HepG2 (cell line): ENCODE measurements at regions not wholly inside any gene's neighbourhood (a gene's known extent, or its start where the extent isn't known, plus 50 kb on each side); places are given as distances from the start of the nearest gene placed in this dataset.

Source experiments
- ATAC-seq: fragments of 200-7000 bp; cut with Tn5 transposase; 3 replicates; pipeline ENCODE4 v1.9.1; 2020; ENCODE audit warnings: mild to moderate bottlenecking, moderate library complexity
- BruUV-seq: library from RNA; stranded (reverse); fragments of 400-500 nt; replicated peaks from 2 replicates; lab custom pipeline; 2021; lab: Mats Ljungman, UMichigan
- CTCF ChIA-PET: fragments of 300-600 bp; formaldehyde crosslinking; extraction: SDS; loops from one replicate; lab custom pipeline; 2021; ENCODE audit warnings: low total read pairs, inconsistent platforms, low intra/inter-chr PET ratio; lab: Yijun Ruan, JAX
- POLR2A ChIA-PET: fragments of 350-600 bp; sonication (Branson Sonifier 250); formaldehyde crosslinking; loops from one replicate; lab custom pipeline; 2020; ENCODE audit warnings: antibody characterized with exemption, inconsistent platforms; lab: Yijun Ruan, JAX
- DNase-seq: peaks from one replicate; pipeline ENCODE4 v3.0.0-alpha.2; 2015; ENCODE audit warnings: low spot score
- FAIRE-seq: peaks from 3 replicates; lab custom pipeline; 2011; peaks lifted over from hg19 to GRCh38; lab: Jason Lieb, UNC
- H2AFZ ChIP-seq: one replicate; pipeline ENCODE4 v1.6.1; 2011; ENCODE audit warnings: low read length, inconsistent platforms
- H3K27ac ChIP-seq: fragments of 300-600 bp; 3 replicates; pipeline ENCODE4 v1.8.0; 2011; ENCODE audit warnings: mixed run types, mild to moderate bottlenecking, mixed read lengths, low read length, inconsistent platforms; ENCODE audit not compliant: insufficient read depth; ENCODE audit errors: extremely low read length
- H3K27me3 ChIP-seq, 2 experiments: fragments of 200-600 bp in 1 of 2; 2 replicates in 1 of 2; 3 replicates in 1 of 2; pipeline versions ENCODE4 v1.6.0 to v1.8.0; 2011; ENCODE audit warnings: low read length in 2 of 2, mild to moderate bottlenecking in 2 of 2, moderate library complexity in 2 of 2, inconsistent platforms in 1 of 2; ENCODE audit not compliant: insufficient read depth in 2 of 2, control insufficient read depth in 1 of 2
- H3K36me3 ChIP-seq, 2 experiments: fragments of 200-600 bp in 1 of 2; replicated peaks in 1 of 2; 2 replicates in 1 of 2; 3 replicates in 1 of 2; pipeline versions ENCODE4 v1.5.1 to v1.8.0; 2011; ENCODE audit warnings: low read length in 2 of 2, inconsistent platforms in 1 of 2; ENCODE audit not compliant: insufficient read depth in 2 of 2, control insufficient read depth in 1 of 2
- H3K4me1 ChIP-seq: 2 replicates; pipeline ENCODE4 v1.5.1; 2012; ENCODE audit warnings: low read length, inconsistent platforms; ENCODE audit not compliant: insufficient read depth
- H3K4me2 ChIP-seq: 2 replicates; pipeline ENCODE4 v1.6.0; 2011; ENCODE audit warnings: low read depth, low read length, inconsistent platforms
- H3K4me3 ChIP-seq, 3 experiments: fragments of 200-600 bp in 1 of 3; sonication (generic), shearing (Covaris generic) in 1 of 3; replicated peaks in 1 of 3; 2 replicates each; pipeline ENCODE4 v1.5.1; 2011 to 2016; ENCODE audit warnings: low read length in 3 of 3, inconsistent platforms in 2 of 3, low read depth in 2 of 3, mild to moderate bottlenecking in 2 of 3, control low read depth in 1 of 3, mixed read lengths in 1 of 3; ENCODE audit not compliant: insufficient read depth in 1 of 3
- H3K79me2 ChIP-seq: one replicate; pipeline ENCODE4 v1.6.1; 2011; ENCODE audit warnings: low read length, inconsistent platforms; ENCODE audit not compliant: insufficient read depth
- H3K9ac ChIP-seq: 2 replicates; pipeline ENCODE4 v1.6.0; 2011; ENCODE audit warnings: mild to moderate bottlenecking, low read depth, low read length, inconsistent platforms; ENCODE audit not compliant: insufficient read depth
- H3K9me3 ChIP-seq: 2 replicates; pipeline ENCODE4 v1.5.1; 2012; ENCODE audit warnings: mild to moderate bottlenecking, low read length
- H4K20me1 ChIP-seq: 2 replicates; pipeline ENCODE4 v1.6.0; 2011; ENCODE audit warnings: inconsistent platforms, mild to moderate bottlenecking, low read length, moderate library complexity; ENCODE audit not compliant: insufficient read depth
- CBX1 ChIP-seq: IDR thresholded peaks from one replicate; pipeline ENCODE4 v1.6.1; 2016; ENCODE audit warnings: antibody characterized with exemption, low read depth
- EHMT2 ChIP-seq: fragments of 200-600 bp; sonication (generic); IDR thresholded peaks from 2 replicates; pipeline ENCODE4 v1.7.0; 2017; ENCODE audit warnings: antibody characterized with exemption, low read depth, low read length, borderline replicate concordance
- GFI1 ChIP-seq: sonication (generic); formaldehyde crosslinking; IDR thresholded peaks from 2 replicates; pipeline ENCODE4 v1.5.0; 2020; ENCODE audit warnings: missing genetic modification reagents, mild to moderate bottlenecking, borderline replicate concordance
- HHEX ChIP-seq: IDR thresholded peaks from 2 replicates; pipeline ENCODE4 v1.6.1; 2016; ENCODE audit warnings: control low read depth
- IKZF1 ChIP-seq: fragments of 450-650 bp; IDR thresholded peaks from 2 replicates; pipeline ENCODE4 v1.7.1; 2016
- IRF2 ChIP-seq: IDR thresholded peaks from 2 replicates; pipeline ENCODE4 v1.6.1; 2018; ENCODE audit warnings: missing genetic modification reagents, missing compliant biosample characterization
- KLF11 ChIP-seq: IDR thresholded peaks from 2 replicates; pipeline ENCODE4 v1.6.1; 2016; ENCODE audit warnings: missing compliant biosample characterization
- KLF9 ChIP-seq: IDR thresholded peaks from 2 replicates; pipeline ENCODE4 v1.6.1; 2016; ENCODE audit warnings: low read depth
- POLR2AphosphoS2 ChIP-seq: IDR thresholded peaks from 2 replicates; pipeline ENCODE4 v1.6.1; 2011; ENCODE audit warnings: low read depth, low read length, improper control_type of control experiment
- RFX1 ChIP-seq: fragments of 450-650 bp; IDR thresholded peaks from 2 replicates; pipeline ENCODE4 v1.6.1; 2017
- SYNCRIP ChIP-seq: fragments of 200-400 bp; formaldehyde crosslinking; IDR thresholded peaks from 2 replicates; pipeline ENCODE4 v1.6.1; 2018; ENCODE audit warnings: mild to moderate bottlenecking, low read depth, low read length; ENCODE audit not compliant: insufficient read depth
- TP53 ChIP-seq: sonication (generic); formaldehyde crosslinking; conservative IDR thresholded peaks from 2 replicates; pipeline ENCODE4 v1.4.0; 2020; ENCODE audit warnings: missing genetic modification reagents
- ZNF138 ChIP-seq: sonication (generic); formaldehyde crosslinking; IDR thresholded peaks from 2 replicates; pipeline ENCODE4 v1.5.0; 2020; ENCODE audit warnings: mild to moderate bottlenecking, low read depth, missing genetic modification reagents
- ZNF432 ChIP-seq: sonication (generic); formaldehyde crosslinking; IDR thresholded peaks from 2 replicates; pipeline ENCODE4 v1.5.0; 2020; ENCODE audit warnings: missing genetic modification reagents, mild to moderate bottlenecking, borderline replicate concordance
- WGBS: methylation state at CpG from one replicate; pipeline ENCODE4 v1.1.6; 2017; ENCODE audit warnings: low lambda C conversion rate; 5-methylcytosine and 5-hydroxymethylcytosine counted together
- in situ Hi-C: cut with HindIII; loops from 2 replicates; pipeline ENCODE4 v1.10.0; 2017; ENCODE audit warnings: low pct_unique_long_range_greater_than_20kb; ENCODE audit not compliant: extremely low pct_ligation_motif_present
- intact Hi-C: fragments of 100-400 bp; cut with micrococcal nuclease; formaldehyde crosslinking; loops from one replicate; pipeline ENCODE4 v1.10.0; 2022; ENCODE audit not compliant: unreplicated experiment
- TF ChIP-seq, protein P1 (sequence below): sonication (generic); formaldehyde crosslinking; IDR thresholded peaks from 2 replicates; pipeline ENCODE4 v1.5.1; 2020; ENCODE audit warnings: missing genetic modification reagents, mild to moderate bottlenecking, borderline replicate concordance

DNA sequence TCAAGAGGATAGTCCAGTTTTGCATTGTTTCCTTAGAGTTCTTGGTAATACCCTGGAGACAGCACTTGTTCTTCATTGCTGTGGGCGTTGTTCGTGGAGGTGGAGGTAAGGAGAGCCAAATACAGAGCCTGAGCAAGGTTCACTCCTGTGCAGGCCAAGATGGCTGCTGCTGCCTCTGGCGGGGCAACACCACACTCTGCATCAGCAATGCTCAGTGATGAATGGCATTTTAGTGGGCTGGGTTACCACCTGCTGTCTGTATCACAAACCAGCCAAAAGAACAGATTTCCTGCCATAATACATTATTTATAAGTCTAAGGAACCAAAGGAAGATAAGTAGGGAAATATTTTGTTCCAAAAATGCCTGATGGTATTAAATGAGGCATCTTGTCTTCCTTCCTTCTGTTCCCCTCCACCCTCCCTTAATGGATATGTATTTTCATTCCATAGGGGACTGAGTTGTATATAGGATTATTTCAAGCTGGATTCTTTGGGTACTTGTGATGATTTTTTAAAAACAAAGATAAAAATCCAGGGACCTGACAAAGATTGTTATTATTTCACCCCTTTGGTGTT is 61.6 kb upstream of the LIMCH1 start:
- intact Hi-C loops, result no loop called here
- no peaks in the 10 kb centered on the region for H3K36me3 ChIP-seq
- no peak overlapping the region for H3K27ac ChIP-seq
- TF ChIP-seq IKZF1, result no peak
- no peak for TF ChIP-seq TP53 (CRISPR knock-in tag)
- no peak for TF ChIP-seq CBX1
- TF ChIP-seq ZNF138 (CRISPR knock-in tag), result no peak
- no peak for TF ChIP-seq SYNCRIP
- TF ChIP-seq, all 625 proteins: peak for 0
- POLR2A ChIA-PET, result no interaction called here
- H2AFZ ChIP-seq, result no peak overlapping the region
- H3K4me3 ChIP-seq, result no peak overlapping the region
- DNase-seq, result no peak
- in situ Hi-C loops, result no loop called here
- no peak overlapping the region for H3K4me2 ChIP-seq
- no peaks in the 10 kb centered on the region for H3K4me1 ChIP-seq
- peaks cover 0 to 7% of the 10 kb centered on the region in 2 experiments; a peak in 1 of 5 replicates for H3K27me3 ChIP-seq
- no peak overlapping the region for H3K9ac ChIP-seq
- CTCF ChIA-PET, result no interaction called here
- H3K9me3 ChIP-seq, result no peaks in the 10 kb centered on the region
- no peak for ATAC-seq
- FAIRE-seq, result no peak
- no peaks in the 10 kb centered on the region for H3K79me2 ChIP-seq
- no TSS peak for BruUV-seq
- WGBS, result 0% methylated on average over 3 of the region's 3 CpGs
- no peaks in the 10 kb centered on the region for H4K20me1 ChIP-seq

DNA sequence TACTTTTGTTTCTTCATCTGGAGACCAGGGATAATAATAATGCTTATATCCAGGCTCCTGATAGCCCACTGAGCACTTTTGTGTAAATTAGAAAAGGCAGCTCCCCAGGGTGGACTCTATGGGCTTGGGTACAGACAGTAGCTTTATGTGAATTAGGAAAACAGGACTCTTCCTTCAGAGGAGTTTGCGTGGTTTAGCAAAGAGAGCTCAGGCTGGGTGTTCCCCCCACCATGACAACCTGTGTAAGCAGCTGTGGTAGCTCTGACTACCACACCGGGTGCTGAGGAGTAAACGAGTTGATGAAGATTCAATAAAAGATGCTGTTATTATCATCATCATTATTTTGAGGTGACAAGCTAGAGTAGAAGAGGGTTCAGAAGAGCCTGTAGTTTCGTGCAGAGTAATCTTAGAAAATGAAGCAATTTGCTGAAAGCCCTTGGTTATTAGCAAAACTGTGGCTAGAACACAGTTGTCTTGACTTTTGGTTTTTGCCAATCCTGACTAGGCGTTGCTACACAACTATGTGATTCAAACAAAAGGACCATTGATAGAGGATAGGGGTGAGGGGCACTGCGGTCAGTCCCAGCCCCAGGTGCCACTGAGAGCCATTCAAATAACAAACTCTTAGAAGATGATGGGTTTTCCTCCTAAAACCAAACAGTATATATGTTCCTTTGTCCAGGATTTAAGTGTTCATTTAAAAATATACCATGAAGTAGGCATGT is 60.6 kb upstream of the LIMCH1 start:
- no peak for TF ChIP-seq EHMT2
- TF ChIP-seq POLR2AphosphoS2, result no peak
- TF ChIP-seq GFI1, result no peak
- TF ChIP-seq, protein P1, sequence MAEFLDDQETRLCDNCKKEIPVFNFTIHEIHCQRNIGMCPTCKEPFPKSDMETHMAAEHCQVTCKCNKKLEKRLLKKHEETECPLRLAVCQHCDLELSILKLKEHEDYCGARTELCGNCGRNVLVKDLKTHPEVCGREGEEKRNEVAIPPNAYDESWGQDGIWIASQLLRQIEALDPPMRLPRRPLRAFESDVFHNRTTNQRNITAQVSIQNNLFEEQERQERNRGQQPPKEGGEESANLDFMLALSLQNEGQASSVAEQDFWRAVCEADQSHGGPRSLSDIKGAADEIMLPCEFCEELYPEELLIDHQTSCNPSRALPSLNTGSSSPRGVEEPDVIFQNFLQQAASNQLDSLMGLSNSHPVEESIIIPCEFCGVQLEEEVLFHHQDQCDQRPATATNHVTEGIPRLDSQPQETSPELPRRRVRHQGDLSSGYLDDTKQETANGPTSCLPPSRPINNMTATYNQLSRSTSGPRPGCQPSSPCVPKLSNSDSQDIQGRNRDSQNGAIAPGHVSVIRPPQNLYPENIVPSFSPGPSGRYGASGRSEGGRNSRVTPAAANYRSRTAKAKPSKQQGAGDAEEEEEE (CRISPR knock-in tag), result no peak
- no peak for TF ChIP-seq IRF2 (CRISPR knock-in tag)
- no peak for TF ChIP-seq KLF9 (CRISPR knock-in tag)
- no peak for TF ChIP-seq KLF11 (CRISPR knock-in tag)
- TF ChIP-seq HHEX, result no peak
- no peak for TF ChIP-seq RFX1
- no peak for TF ChIP-seq ZNF432 (CRISPR knock-in tag)
- TF ChIP-seq, all 625 proteins: peak for 0
- BruUV-seq, result no TSS peak
- FAIRE-seq (no peak), ATAC-seq (no peak), DNase-seq (no peak)
- in situ Hi-C loops, result no loop called here
- H3K27me3 ChIP-seq, result peaks cover 0 to 7% of the 10 kb centered on the region in 2 experiments; a peak in 1 of 5 replicates
- no peaks in the 10 kb centered on the region for H4K20me1 ChIP-seq
- no peak overlapping the region for H3K9ac ChIP-seq
- ChIA-PET POLR2A (no interaction called here), CTCF (no interaction called here)
- H3K4me2 ChIP-seq, result no peak overlapping the region
- no peak overlapping the region for H3K27ac ChIP-seq
- no peak overlapping the region for H3K4me3 ChIP-seq
- no peak overlapping the region for H2AFZ ChIP-seq
- H3K4me1 ChIP-seq, result no peaks in the 10 kb centered on the region
- WGBS, result 1% methylated on average over 6 of the region's 6 CpGs
- no peaks in the 10 kb centered on the region for H3K79me2 ChIP-seq
- H3K36me3 ChIP-seq, result no peaks in the 10 kb centered on the region
- intact Hi-C loops, result no loop called here
- H3K9me3 ChIP-seq, result no peaks in the 10 kb centered on the region
